Trophoblast cell (in vitro differentiated cells and primary cell): ENCODE measurements at regions not wholly inside any gene's neighbourhood (a gene's known extent, or its start where the extent isn't known, plus 50 kb on each side); places are given as distances from the start of the nearest gene placed in this dataset.

Experiments used
- DNase-seq, 2 donors: peaks; one replicate each; pipeline ENCODE4 v3.0.0-alpha.2; 2016
- H2AFZ ChIP-seq: 2 replicates; pipeline ENCODE4 v1.6.1; 2013; ENCODE audit warnings: low read length, moderate library complexity, mild to moderate bottlenecking; ENCODE audit not compliant: insufficient read depth, poor library complexity
- H2AK5ac ChIP-seq: 2 replicates; pipeline ENCODE4 v1.6.1; 2013; ENCODE audit warnings: mild to moderate bottlenecking, low read length
- H2BK120ac ChIP-seq: 2 replicates; pipeline ENCODE4 v1.6.1; 2013; ENCODE audit warnings: low read length, mild to moderate bottlenecking, moderate library complexity; ENCODE audit not compliant: insufficient read depth, poor library complexity
- H2BK12ac ChIP-seq: 2 replicates; pipeline ENCODE4 v1.6.1; 2013; ENCODE audit warnings: mild to moderate bottlenecking, low read length, moderate library complexity
- H2BK5ac ChIP-seq: 2 replicates; pipeline ENCODE4 v1.6.1; 2013; ENCODE audit warnings: low read length, low read depth, moderate library complexity, mild to moderate bottlenecking; ENCODE audit not compliant: poor library complexity
- H3K14ac ChIP-seq: 2 replicates; pipeline ENCODE4 v1.6.1; 2013; ENCODE audit warnings: mild to moderate bottlenecking, low read length
- H3K18ac ChIP-seq: 2 replicates; pipeline ENCODE4 v1.6.1; 2013; ENCODE audit warnings: mild to moderate bottlenecking, low read length
- H3K23ac ChIP-seq: 2 replicates; pipeline ENCODE4 v1.6.1; 2013; ENCODE audit warnings: low read length
- H3K27ac ChIP-seq: 2 replicates; pipeline ENCODE4 v1.5.1; 2013; ENCODE audit warnings: low read depth, mild to moderate bottlenecking, inconsistent platforms, low read length, moderate library complexity
- H3K27me3 ChIP-seq: 2 replicates; pipeline ENCODE4 v1.6.1; 2013; ENCODE audit warnings: inconsistent platforms, mild to moderate bottlenecking, low read length, moderate library complexity; ENCODE audit not compliant: insufficient read depth
- H3K36me3 ChIP-seq, 2 experiments: 1 replicate in 1 of 2; 2 replicates in 1 of 2; pipeline ENCODE4 v1.6.1; 2013; ENCODE audit warnings: low read length in 2 of 2, mild to moderate bottlenecking in 2 of 2, moderate library complexity in 1 of 2; ENCODE audit not compliant: insufficient read depth in 2 of 2, control insufficient read depth in 1 of 2
- H3K4ac ChIP-seq: 2 replicates; pipeline ENCODE4 v1.6.1; 2013; ENCODE audit warnings: low read depth, mild to moderate bottlenecking, low read length, moderate library complexity
- H3K4me1 ChIP-seq, 2 experiments: 1 replicate in 1 of 2; 2 replicates in 1 of 2; pipeline ENCODE4 v1.6.1; 2013; ENCODE audit warnings: low read length in 2 of 2, mild to moderate bottlenecking in 2 of 2, moderate library complexity in 1 of 2; ENCODE audit not compliant: insufficient read depth in 2 of 2, control insufficient read depth in 1 of 2
- H3K4me2 ChIP-seq: 2 replicates; pipeline ENCODE4 v1.6.1; 2013; ENCODE audit warnings: inconsistent platforms, mild to moderate bottlenecking, low read length, moderate library complexity
- H3K4me3 ChIP-seq: 2 replicates; pipeline ENCODE4 v1.5.1; 2013; ENCODE audit warnings: mild to moderate bottlenecking, low read depth, low read length, inconsistent platforms
- H3K79me1 ChIP-seq: one replicate; pipeline ENCODE4 v1.6.1; 2013; ENCODE audit warnings: low read length
- H3K79me2 ChIP-seq: 2 replicates; pipeline ENCODE4 v1.6.1; 2013; ENCODE audit warnings: low read length, mild to moderate bottlenecking; ENCODE audit not compliant: control insufficient read depth, insufficient read depth, poor library complexity
- H3K9ac ChIP-seq: 2 replicates; pipeline ENCODE4 v1.6.1; 2013; ENCODE audit warnings: mild to moderate bottlenecking, low read length
- H3K9me3 ChIP-seq: 2 replicates; pipeline ENCODE4 v1.6.1; 2013; ENCODE audit warnings: low read depth, mild to moderate bottlenecking, control low read depth, inconsistent platforms, low read length; ENCODE audit not compliant: insufficient read depth
- H4K12ac ChIP-seq: 2 replicates; pipeline ENCODE4 v1.6.1; 2013; ENCODE audit warnings: low read depth, mild to moderate bottlenecking, low read length, moderate library complexity
- H4K8ac ChIP-seq: 2 replicates; pipeline ENCODE4 v1.6.1; 2013; ENCODE audit warnings: low read depth, mild to moderate bottlenecking, low read length, moderate library complexity
- H4K91ac ChIP-seq: one replicate; pipeline ENCODE4 v1.6.1; 2013; ENCODE audit warnings: low read depth, mild to moderate bottlenecking, low read length, moderate library complexity
- WGBS: extraction: QIAGEN DNeasy Blood & Tissue Kit; methylation state at CpG from one replicate; pipeline ENCODE4 v1.1.7; 2013; ENCODE audit warnings: missing lambda C conversion rate; ENCODE audit not compliant: insufficient read length, insufficient coverage; ENCODE audit errors: extremely low coverage; 5-methylcytosine and 5-hydroxymethylcytosine counted together

DNA sequence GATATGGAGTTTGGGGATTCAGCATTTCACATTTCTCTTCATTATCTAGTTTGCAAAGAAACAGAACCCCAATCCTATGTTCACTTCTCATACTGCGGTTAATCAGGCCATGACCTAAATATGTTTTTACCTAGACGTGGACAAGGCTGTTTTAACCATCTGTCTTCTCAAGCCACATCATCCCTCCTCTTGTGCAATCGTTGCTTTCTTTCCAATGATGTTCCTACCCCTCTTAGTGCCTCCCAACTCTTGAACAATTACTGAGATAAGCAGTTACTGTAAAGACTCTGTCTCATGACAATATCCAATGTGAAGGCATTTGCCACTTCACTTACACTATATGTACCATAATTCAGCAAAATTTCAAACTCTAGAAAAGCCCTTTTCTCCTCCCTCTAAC lies 406.2 kb downstream of the LIG4 start:
- no peaks in the 10 kb centered on the region for H3K79me2 ChIP-seq
- H3K4me3 ChIP-seq = no peak overlapping the region
- H3K4me2 ChIP-seq = no peak overlapping the region
- no peak for DNase-seq
- no peak overlapping the region for H3K14ac ChIP-seq
- H2BK120ac ChIP-seq = no peak overlapping the region
- no peak overlapping the region for H2AK5ac ChIP-seq
- no peaks in the 10 kb centered on the region for H3K9me3 ChIP-seq
- H3K36me3 ChIP-seq = no peaks in the 10 kb centered on the region
- WGBS = no CpG with 5 or more reads among the region's 3 CpGs
- H4K91ac ChIP-seq = no peak overlapping the region
- H2BK5ac ChIP-seq = no peak overlapping the region
- H3K27ac ChIP-seq = no peak overlapping the region
- H3K79me1 ChIP-seq = no peaks in the 10 kb centered on the region
- no peak overlapping the region for H2BK12ac ChIP-seq
- H3K27me3 ChIP-seq = no peaks in the 10 kb centered on the region
- no peak overlapping the region for H4K12ac ChIP-seq
- no peak overlapping the region for H3K9ac ChIP-seq
- H4K8ac ChIP-seq = no peak overlapping the region
- H3K4ac ChIP-seq = no peak overlapping the region
- H3K23ac ChIP-seq = no peak overlapping the region
- H2AFZ ChIP-seq = no peak overlapping the region
- H3K18ac ChIP-seq = no peak overlapping the region
- no peaks in the 10 kb centered on the region for H3K4me1 ChIP-seq

DNA sequence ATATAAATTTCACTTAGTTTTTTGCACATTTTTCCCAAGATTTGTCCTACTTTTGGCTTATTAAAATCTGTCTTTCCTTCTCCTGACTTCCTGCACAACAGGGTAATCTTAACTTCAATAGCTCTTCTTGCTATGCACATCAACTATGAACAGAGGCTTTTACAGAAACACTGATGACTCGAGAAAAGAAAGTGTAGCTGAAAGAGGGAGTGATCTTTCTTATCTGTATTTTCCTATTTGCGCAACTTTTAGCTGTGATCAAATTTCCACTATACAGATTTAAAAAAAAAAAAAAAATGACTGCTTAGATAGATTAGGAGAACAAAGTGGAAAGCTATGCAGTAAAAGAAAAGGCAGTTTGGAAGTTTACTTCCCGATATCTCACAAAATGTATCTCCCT lies 406.9 kb downstream of the LIG4 start:
- H3K4me1 ChIP-seq = no peaks in the 10 kb centered on the region
- no peak overlapping the region for H3K4me3 ChIP-seq
- no peak overlapping the region for H2AFZ ChIP-seq
- no peaks in the 10 kb centered on the region for H3K27me3 ChIP-seq
- H2BK12ac ChIP-seq = no peak overlapping the region
- no peaks in the 10 kb centered on the region for H3K79me2 ChIP-seq
- no CpG with 5 or more reads among the region's 3 CpGs for WGBS
- no peak overlapping the region for H3K9ac ChIP-seq
- no peaks in the 10 kb centered on the region for H3K79me1 ChIP-seq
- H4K8ac ChIP-seq = no peak overlapping the region
- H3K4ac ChIP-seq = no peak overlapping the region
- H3K14ac ChIP-seq = no peak overlapping the region
- no peaks in the 10 kb centered on the region for H3K9me3 ChIP-seq
- H3K27ac ChIP-seq = no peak overlapping the region
- no peak overlapping the region for H2BK5ac ChIP-seq
- H4K91ac ChIP-seq = no peak overlapping the region
- no peak for DNase-seq
- no peak overlapping the region for H2BK120ac ChIP-seq
- no peak overlapping the region for H3K18ac ChIP-seq
- no peaks in the 10 kb centered on the region for H3K36me3 ChIP-seq
- H3K23ac ChIP-seq = no peak overlapping the region
- H3K4me2 ChIP-seq = no peak overlapping the region
- H4K12ac ChIP-seq = no peak overlapping the region
- no peak overlapping the region for H2AK5ac ChIP-seq

- Histone ChIP-seq H3K36me3 (no peaks in the 10 kb centered on the region), H4K12ac (no peak overlapping the region), H3K27me3 (no peaks in the 10 kb centered on the region), H3K23ac (no peak overlapping the region), H4K91ac (no peak overlapping the region), H2AK5ac (no peak overlapping the region), H3K79me2 (no peaks in the 10 kb centered on the region), H3K9me3 (no peaks in the 10 kb centered on the region), H3K4ac (no peak overlapping the region), H3K4me2 (no peak overlapping the region), H2BK12ac (no peak overlapping the region), H3K14ac (no peak overlapping the region), H3K4me3 (no peak overlapping the region), H2BK5ac (no peak overlapping the region), H3K9ac (no peak overlapping the region), H2BK120ac (no peak overlapping the region), H3K27ac (no peak overlapping the region), H3K18ac (no peak overlapping the region), H2AFZ (no peak overlapping the region), H3K4me1 (no peaks in the 10 kb centered on the region), H3K79me1 (no peaks in the 10 kb centered on the region), H4K8ac (no peak overlapping the region)
- DNase-seq = no peak
- WGBS = no CpG with 5 or more reads among the region's 3 CpGs
These were observed 407.8 kb downstream of the LIG4 start for GRCh38 chr13:107807306-107808073.

- no CpG with 5 or more reads among the region's 2 CpGs for WGBS
- H3K4ac ChIP-seq = no peak overlapping the region
- H3K18ac ChIP-seq = no peak overlapping the region
- no peaks in the 10 kb centered on the region for H3K9me3 ChIP-seq
- no peak overlapping the region for H2BK120ac ChIP-seq
- no peaks in the 10 kb centered on the region for H3K36me3 ChIP-seq
- H3K27ac ChIP-seq = no peak overlapping the region
- no peak overlapping the region for H3K9ac ChIP-seq
- no peak overlapping the region for H3K14ac ChIP-seq
- no peak overlapping the region for H3K4me2 ChIP-seq
- H4K91ac ChIP-seq = no peak overlapping the region
- no peaks in the 10 kb centered on the region for H3K27me3 ChIP-seq
- no peaks in the 10 kb centered on the region for H3K4me1 ChIP-seq
- H3K79me1 ChIP-seq = no peaks in the 10 kb centered on the region
- no peak overlapping the region for H2AFZ ChIP-seq
- no peak for DNase-seq
- H2BK12ac ChIP-seq = no peak overlapping the region
- no peak overlapping the region for H2AK5ac ChIP-seq
- H3K79me2 ChIP-seq = no peaks in the 10 kb centered on the region
- H2BK5ac ChIP-seq = no peak overlapping the region
- H3K23ac ChIP-seq = no peak overlapping the region
- no peak overlapping the region for H4K8ac ChIP-seq
- H4K12ac ChIP-seq = no peak overlapping the region
- no peak overlapping the region for H3K4me3 ChIP-seq
These were observed 408.6 kb downstream of the LIG4 start for GRCh38 chr13:107806726-107807125.
